Ascending aorta (tissue), 2 donors: ENCODE measurements at regions not wholly inside any gene's neighbourhood (a gene's known extent, or its start where the extent isn't known, plus 50 kb on each side); places are given as distances from the start of the nearest gene placed in this dataset.
A peak's percentile ranks its signal among the peaks of the same experiment; 100 is the strongest.

ENCODE experiments used
- DNase-seq, 2 donors: peaks; one replicate each; pipeline ENCODE4 v3.0.0-alpha.2; 2019; ENCODE audit warnings: low spot score in 2 of 2
- H3K27ac ChIP-seq, 2 donors: fragments of 200-600 bp; sonication (generic); one replicate each; pipeline ENCODE4 v1.5.1; 2016 to 2017; ENCODE audit warnings: mild to moderate bottlenecking in 1 of 2
- H3K27me3 ChIP-seq: fragments of 200-600 bp; sonication (generic); one replicate; pipeline ENCODE4 v1.5.1; 2017
- H3K36me3 ChIP-seq, 2 donors: fragments of 200-600 bp; sonication (generic); one replicate each; pipeline ENCODE4 v1.5.1; 2016
- H3K4me1 ChIP-seq, 2 donors: fragments of 200-600 bp; sonication (generic); one replicate each; pipeline ENCODE4 v1.5.1; 2016 to 2017; ENCODE audit warnings: mild to moderate bottlenecking in 1 of 2
- H3K4me3 ChIP-seq, 2 donors: fragments of 200-600 bp; sonication (generic); one replicate each; pipeline ENCODE4 v1.5.1; 2016 to 2017; ENCODE audit warnings: mild to moderate bottlenecking in 1 of 2
- H3K9me3 ChIP-seq, 2 donors: fragments of 200-600 bp; sonication (generic); one replicate each; pipeline ENCODE4 v1.5.1; 2016
- intact Hi-C: fragments of 100-400 bp; cut with DNase I; formaldehyde crosslinking; loops from one replicate; pipeline ENCODE4 v1.15.1; 2023
- TF ChIP-seq, protein P1 (sequence below), 3 experiments: fragments of 200-600 bp in 2 of 3; fragments of 450-650 bp in 1 of 3; sonication (generic) in 2 of 3; IDR thresholded peaks; one replicate each; pipeline ENCODE4 v1.5.1; 2016 to 2019; ENCODE audit warnings: antibody characterized with exemption in 3 of 3, mild to moderate bottlenecking in 1 of 3, moderate library complexity in 1 of 3

DNA sequence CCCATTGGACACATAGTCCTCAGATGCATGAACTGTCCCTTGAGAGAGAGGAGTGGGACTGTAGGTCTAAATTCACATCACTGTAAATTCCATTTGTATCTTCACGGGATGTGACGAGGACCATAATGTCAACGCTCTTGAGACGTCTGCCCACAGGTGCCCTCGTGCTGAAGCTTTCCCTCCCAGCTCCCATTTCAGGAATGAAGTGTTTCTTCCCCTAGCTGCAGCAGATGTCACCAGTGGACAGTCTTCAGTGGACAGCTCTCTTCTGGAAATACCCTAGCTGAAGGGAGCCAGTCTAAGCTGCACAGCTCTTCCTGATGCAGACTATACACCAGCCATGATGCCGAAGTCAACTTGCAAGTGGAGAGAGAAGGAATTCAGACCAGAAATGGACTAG is 217.4 kb upstream of the ECI2 start:
- TF ChIP-seq, protein P1, sequence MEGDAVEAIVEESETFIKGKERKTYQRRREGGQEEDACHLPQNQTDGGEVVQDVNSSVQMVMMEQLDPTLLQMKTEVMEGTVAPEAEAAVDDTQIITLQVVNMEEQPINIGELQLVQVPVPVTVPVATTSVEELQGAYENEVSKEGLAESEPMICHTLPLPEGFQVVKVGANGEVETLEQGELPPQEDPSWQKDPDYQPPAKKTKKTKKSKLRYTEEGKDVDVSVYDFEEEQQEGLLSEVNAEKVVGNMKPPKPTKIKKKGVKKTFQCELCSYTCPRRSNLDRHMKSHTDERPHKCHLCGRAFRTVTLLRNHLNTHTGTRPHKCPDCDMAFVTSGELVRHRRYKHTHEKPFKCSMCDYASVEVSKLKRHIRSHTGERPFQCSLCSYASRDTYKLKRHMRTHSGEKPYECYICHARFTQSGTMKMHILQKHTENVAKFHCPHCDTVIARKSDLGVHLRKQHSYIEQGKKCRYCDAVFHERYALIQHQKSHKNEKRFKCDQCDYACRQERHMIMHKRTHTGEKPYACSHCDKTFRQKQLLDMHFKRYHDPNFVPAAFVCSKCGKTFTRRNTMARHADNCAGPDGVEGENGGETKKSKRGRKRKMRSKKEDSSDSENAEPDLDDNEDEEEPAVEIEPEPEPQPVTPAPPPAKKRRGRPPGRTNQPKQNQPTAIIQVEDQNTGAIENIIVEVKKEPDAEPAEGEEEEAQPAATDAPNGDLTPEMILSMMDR (IDR thresholded peaks at IDR 0.05), result no peak
- no peaks in the 10 kb centered on the region for H3K9me3 ChIP-seq
- peaks cover 6 to 8% of the 10 kb centered on the region in 2 donors for H3K4me1 ChIP-seq
- intact Hi-C loops, result loop anchor here (1.0 to 10.0 kb wide), 7 partner anchors 36 to 652 kb away; partner anchors contain the start of genes CDYL and RPP40
- H3K27me3 ChIP-seq, result no peaks in the 10 kb centered on the region
- H3K27ac ChIP-seq, result peak overlapping the region in 1 of 2 donors; percentile 45
- H3K36me3 ChIP-seq, result no peaks in the 10 kb centered on the region
- H3K4me3 ChIP-seq, result peak overlapping the region in 1 of 2 donors; percentile 35
- DNase-seq, result no peak

DNA sequence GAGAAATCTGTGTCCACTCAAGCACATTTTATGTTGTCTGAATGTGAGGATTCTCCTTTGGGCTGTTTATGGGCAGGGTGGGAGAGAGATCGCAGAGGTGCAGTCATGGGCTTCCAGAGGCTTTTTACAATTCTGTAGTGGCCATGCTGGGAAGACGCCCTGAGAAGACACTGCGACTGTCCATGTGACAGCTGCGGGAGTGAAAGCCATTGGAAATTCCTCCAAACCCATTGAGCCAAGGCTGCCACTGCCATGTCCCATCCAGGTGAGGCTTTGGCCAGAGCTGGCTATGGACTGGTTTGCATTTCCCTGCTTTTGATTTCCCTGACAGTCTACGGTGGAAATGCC is 216.9 kb upstream of the ECI2 start:
- TF ChIP-seq, protein P1 (IDR thresholded peaks at IDR 0.05), result no peak
- H3K27me3 ChIP-seq, result no peaks in the 10 kb centered on the region
- peaks cover 6 to 8% of the 10 kb centered on the region in 2 donors for H3K4me1 ChIP-seq
- peak overlapping the region; percentile 45 to 58 for H3K27ac ChIP-seq
- intact Hi-C loops, result loop anchor here (1.0 to 10.0 kb wide), 7 partner anchors 36 to 653 kb away; partner anchors contain the start of genes CDYL and RPP40
- no peaks in the 10 kb centered on the region for H3K9me3 ChIP-seq
- DNase-seq, result no peak
- peak overlapping the region; percentile 27 to 35 for H3K4me3 ChIP-seq
- H3K36me3 ChIP-seq, result no peaks in the 10 kb centered on the region

DNA sequence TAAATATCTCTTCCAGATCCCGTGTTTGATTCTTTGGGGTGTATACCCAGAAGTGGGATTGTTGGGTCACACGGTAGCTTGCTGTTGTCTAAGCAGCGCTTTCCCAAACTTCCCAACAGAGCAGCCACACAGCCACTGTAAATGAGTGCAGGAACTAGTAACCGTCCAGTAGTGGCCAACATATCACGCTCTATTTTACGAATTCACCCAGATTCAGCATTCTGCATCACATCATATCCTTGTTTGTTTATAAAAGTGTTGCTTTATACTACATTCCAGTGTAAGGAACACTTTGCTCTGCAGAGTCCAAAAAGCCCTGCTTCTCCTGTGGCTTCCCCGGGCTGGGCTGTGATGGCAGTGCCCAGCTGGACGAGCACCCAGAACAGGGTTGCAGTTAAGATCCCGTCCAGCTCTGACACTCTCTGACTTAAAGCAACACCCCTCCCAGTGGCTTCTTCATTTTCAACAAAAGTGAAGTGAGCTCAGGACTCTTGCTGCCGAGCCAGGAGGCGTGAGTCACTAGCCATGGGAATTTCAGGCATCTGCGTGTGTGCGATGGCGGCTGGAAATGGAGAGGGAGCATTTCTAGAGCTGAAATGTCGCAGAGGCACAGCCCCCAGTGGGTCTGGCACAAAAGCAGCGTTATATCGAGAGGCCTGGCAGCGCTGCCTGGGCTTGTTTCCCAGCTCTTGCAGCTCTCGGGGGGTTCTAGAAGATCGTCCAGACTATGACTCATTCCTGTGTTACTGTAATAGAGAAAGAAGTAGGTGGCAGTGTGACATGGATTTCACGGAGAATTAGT is 216.3 kb upstream of the ECI2 start:
- TF ChIP-seq, protein P1 (IDR thresholded peaks at IDR 0.05), result peak in 1 of 3 experiments; percentile 13

DNA sequence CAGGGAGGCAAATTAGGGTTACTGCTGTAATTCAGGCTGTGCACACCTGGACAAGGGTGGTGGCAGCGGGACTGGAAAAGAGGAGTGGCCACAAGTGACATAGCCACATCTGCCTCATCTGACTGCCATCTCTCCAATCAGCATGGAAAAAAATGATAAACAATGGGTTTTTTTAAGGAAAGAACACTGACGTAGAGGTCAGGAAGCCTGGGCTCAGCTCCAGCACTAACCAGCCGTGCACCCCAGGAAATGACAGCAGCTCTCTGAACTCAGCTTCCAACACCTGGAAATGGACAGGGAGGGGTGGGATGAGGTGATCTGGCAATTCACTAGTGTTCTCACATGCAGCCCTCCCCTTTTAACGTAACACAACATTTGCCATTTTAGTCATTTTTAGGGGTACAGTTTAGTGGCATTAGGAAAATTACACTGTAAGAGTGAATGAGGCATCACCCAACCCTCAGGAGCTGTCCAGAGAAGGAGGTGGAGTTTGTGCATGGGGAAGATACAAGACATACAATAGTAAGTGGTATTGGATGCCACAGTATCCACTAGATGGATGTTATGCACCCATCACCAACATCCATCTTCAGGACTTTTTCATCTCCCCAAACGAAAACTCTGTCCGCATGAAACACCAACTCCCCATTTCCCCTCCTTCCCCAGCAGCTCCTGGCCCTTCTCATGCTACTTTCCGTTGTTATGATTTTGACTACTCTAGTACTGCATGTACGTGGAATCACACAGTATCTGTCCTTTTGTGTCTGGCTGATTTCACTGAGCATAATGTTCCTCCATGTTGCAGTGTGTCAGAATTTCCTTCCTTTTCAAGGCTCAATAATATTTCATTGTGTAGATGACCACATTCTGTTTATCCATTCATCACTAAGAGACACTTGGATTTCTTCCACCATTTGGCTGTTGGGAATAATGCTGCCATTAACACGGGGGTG is 215.5 kb upstream of the ECI2 start:
- Histone ChIP-seq H3K4me3 (no peak overlapping the region), H3K4me1 (peaks cover 6 to 8% of the 10 kb centered on the region in 2 donors), H3K36me3 (no peaks in the 10 kb centered on the region), H3K27ac (peak overlapping the region; percentile 45 to 58), H3K9me3 (no peaks in the 10 kb centered on the region), H3K27me3 (no peaks in the 10 kb centered on the region)
- TF ChIP-seq, protein P1 (IDR thresholded peaks at IDR 0.05), result no peak
- DNase-seq, result no peak
- intact Hi-C loops, result loop anchor here (5.0 to 10.0 kb wide), 5 partner anchors 256 to 654 kb away; partner anchors contain the start of genes CDYL and RPP40

More for the DNA sequence above, 216.3 kb upstream of the ECI2 start:
- Histone ChIP-seq H3K27me3 (no peaks in the 10 kb centered on the region), H3K36me3 (no peaks in the 10 kb centered on the region), H3K4me1 (peaks cover 6 to 8% of the 10 kb centered on the region in 2 donors), H3K4me3 (peak overlapping the region; percentile 27 to 35), H3K27ac (peak overlapping the region; percentile 45 to 58), H3K9me3 (no peaks in the 10 kb centered on the region)
- intact Hi-C loops, result loop anchor here (1.0 to 10.0 kb wide), 7 partner anchors 35 to 653 kb away; partner anchors contain the start of genes CDYL and RPP40
- peak; percentile 26 to 90 for DNase-seq

DNA sequence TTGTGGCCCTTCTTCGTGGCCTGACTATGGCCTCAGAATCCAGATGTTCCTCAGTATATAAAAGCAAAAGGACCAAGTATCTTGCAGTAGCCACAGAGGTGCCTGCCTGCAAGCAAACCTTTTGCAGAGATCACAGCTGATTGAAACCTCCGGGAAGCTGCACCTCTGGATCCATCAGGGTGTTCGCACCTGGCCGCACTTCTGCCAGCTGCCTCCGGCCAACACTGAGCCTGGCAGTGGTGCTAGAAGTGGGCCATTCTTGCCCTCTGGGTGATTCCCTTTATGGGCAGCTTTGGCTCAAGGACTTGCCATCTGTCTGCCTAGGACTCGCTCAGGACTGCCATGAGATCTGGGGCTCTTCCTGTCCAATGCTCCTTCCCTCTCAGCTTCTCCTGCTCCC is 214.6 kb upstream of the ECI2 start:
- Histone ChIP-seq H3K27ac (no peak overlapping the region), H3K4me3 (no peak overlapping the region), H3K9me3 (no peaks in the 10 kb centered on the region), H3K27me3 (no peaks in the 10 kb centered on the region), H3K36me3 (no peaks in the 10 kb centered on the region), H3K4me1 (peaks cover 6 to 8% of the 10 kb centered on the region in 2 donors)
- TF ChIP-seq, protein P1 (IDR thresholded peaks at IDR 0.05), result no peak
- DNase-seq, result no peak
- intact Hi-C loops, result loop anchor here (5.0 to 10.0 kb wide), 5 partner anchors 257 to 655 kb away; partner anchors contain the start of genes CDYL and RPP40
